CD4-positive, alpha-beta T cell treated with Interleukin-1 beta for 1 hour (primary cell): ENCODE measurements at regions not wholly inside any gene's neighbourhood (a gene's known extent, or its start where the extent isn't known, plus 50 kb on each side); places are given as distances from the start of the nearest gene placed in this dataset.
"Not testable (repeated sequence)": the region's sequence is repeated elsewhere in the genome, so short reads cannot be mapped to it uniquely, and the experiment has no call there.

Experiments
- DNase-seq, 2 donors: peaks; one replicate each; pipeline ENCODE4 v3.0.0-alpha.2; 2020 to 2022

DNA sequence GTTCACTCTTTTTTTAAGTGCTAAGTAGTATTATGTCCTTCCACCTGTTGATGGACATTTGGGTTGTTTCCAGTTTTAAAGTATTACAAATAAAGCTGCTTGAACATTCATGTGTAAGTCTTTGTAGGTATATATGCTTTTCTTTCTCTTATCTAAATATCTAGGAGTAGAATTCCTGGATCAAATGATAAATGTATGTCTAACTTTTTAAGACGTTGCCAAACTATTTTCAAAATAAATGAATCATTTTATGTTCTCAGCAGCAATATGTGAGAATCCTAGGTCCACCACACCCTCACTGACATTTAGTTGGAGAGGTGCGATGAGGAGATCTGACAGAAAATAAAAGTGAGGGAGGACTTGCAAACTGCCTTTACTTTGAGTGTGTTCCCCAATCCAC, 291.7 kb upstream of the UGT8 start:
- DNase-seq = no peak

DNA sequence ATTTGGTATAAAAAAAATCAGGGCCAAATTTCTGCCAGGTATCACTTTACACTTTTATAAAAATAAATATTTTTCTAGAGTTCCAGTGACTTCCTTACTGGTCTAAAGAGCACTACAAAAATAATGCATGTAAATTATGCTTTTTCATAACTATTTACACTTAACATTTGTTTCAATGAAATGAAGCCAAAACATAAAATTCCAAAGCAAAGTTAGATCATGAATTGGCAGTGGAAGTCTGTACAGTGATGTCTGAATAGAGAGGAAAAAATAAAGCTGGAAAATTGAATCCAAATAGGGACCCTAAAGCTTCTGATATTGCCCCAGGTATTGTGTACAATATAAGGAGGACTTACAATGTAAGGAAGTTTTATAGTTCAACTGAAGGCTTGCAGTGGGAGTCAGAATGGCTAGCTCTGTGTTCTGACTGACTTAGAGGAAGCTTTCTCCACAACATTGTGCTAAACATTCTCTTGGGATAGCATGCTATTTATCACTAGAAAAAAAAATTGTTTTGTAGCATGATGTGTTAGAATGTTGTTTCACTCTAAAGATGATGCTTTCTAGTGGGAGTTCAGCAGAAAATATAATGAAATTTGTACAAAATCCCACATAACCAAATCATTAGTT, 288.2 kb upstream of the UGT8 start:
- no peak for DNase-seq

DNA sequence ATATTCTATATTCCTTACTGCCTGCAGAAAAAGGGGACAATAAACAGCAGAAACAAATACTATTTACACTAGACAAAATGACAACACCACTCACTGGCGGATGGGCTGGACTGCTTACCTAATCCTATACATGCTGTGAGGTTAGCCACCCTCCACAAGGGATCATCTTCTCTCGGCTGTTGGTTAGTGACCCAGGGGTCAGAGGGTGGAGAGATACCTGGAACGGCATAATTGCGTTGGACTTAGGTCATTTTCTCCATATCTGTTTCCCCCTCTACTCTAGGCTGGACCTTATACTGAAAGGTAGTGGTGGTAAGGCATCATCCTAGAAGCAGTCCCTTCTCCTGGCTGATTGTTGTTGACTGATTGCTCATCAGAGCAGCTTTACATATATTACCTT, 286.8 kb upstream of the UGT8 start:
- DNase-seq = no peak

DNA sequence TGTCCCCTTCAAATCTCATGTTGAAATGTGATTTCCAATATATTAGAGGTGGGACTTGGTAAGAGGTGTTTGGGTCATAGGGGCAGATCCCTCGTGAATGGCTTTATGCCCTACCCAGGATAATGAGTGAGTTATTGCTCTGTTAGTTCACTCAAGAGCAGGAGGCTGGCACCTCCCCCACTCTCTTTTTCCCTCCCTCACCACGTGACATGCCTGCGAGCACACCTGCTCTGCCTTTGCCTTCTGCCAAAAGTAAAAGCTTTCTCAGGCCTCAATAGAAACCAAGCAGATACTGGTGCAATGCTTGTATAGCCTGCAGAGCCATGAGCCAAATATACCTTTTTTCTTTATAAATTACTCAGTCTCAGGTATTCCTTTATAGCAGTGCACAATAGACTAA, 286.3 kb upstream of the UGT8 start:
- DNase-seq = no peak

DNA sequence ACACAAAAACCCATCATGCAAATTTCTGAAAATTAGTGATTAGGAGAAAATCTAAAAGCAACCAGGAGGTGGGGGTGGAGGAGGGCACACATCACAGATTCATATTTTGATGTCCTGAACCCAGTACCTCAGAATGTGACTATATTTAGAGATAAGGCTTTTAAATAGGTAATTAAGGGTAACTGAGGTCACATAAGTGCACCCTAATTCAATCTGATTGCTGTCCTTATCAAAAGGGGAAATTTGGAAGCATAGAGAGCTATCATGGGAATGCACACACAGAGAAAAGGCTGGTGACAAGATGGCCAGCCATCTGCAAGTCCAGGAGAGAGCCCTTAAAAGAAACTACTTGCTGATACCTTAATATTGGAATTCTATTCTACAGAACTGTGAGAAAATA, 281.8 kb upstream of the UGT8 start:
- DNase-seq = no peak

DNA sequence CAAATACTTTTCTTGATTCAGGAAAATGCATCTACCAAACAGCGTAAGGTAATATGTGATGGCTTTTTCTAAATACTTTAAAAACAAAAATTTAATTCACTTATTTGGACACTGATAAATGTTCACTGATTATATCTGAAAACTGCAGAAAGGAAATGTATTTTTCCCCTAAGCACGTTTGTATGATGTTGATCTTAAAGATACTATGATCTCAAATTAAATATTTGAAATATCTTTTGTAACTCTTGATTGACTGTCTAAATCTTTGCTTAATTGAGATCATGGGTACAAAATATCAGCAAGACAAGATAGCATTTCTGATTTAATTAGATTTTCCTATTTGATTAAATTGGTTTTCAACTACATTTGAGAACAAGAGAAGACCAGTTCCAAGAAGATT, 281.0 kb upstream of the UGT8 start:
- DNase-seq = no peak

DNA sequence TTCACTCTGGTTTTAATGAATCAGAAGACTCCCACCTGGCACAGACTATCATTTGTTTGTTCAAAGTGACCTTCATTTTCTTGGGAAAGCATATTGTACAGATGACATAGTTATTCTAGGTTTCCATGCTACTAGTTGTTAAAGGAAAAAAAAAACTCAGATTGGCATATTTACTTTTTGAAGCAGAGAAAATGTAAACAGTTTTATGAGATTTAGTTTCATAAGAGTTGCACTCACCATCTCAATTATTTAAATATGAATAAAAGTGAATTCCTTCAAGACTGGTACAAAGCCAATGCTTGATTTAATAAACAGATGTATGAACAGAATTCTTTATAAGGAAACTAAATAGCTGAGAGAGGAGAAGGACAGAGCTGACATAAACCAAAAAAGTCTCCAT, 280.3 kb upstream of the UGT8 start:
- no peak for DNase-seq

DNA sequence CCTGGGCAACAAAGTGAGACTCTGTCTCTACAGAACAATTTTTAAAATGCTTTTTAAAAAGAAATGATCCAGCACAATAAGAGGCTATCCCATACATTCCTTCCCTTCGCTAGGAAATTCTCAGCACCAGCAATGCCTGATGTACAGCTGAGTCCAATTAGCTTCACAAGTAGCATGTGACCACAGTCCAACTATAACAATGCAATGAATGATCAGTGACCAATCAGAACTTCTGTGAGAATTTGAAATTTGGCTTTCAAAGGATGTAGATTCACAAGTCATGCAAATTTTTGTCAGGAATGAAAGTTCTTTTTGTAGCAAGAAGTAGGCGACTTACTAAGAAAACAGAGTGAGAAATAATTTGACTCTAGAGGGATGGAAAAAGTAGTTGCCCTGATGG, 278.5 kb upstream of the UGT8 start:
- DNase-seq = no peak

DNA sequence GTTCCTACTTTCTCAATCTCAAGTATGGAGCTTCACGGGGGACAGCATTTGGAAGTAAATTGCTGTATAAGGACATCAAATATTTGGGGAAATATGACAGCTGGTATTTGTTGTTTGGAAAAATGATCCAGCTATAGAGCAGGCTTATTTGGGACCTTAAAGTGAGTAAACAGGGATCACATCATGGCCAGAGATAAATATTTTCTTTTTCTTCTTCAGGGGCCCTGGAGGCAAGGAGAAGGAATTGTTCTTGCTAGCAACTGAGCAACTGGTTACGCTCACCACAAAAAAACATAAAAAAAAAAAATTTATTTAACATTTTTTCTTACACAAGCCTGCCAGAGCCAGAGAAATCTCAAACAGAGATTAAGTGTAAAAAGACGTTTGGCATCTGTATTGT, 277.2 kb upstream of the UGT8 start:
- no peak for DNase-seq

DNA sequence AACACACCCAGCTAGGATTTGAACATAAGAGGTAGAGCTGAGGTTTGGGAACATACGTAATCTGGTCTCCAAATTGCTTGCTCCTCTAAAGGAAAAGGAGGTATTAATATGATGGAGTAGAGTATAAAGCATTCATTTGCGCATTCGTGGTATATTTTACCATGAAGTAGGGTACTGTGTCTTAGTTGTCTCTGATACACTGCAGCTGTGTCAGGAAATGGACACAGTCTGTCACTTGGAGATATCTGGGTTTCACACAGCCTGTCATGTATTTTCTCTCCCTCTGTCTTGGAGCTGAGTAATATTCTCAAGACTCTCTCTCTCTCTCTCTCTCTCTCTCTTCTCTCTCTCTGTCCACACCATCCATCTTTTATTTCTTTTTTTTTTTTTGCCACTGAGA, 274.8 kb upstream of the UGT8 start:
- DNase-seq = no peak

DNA sequence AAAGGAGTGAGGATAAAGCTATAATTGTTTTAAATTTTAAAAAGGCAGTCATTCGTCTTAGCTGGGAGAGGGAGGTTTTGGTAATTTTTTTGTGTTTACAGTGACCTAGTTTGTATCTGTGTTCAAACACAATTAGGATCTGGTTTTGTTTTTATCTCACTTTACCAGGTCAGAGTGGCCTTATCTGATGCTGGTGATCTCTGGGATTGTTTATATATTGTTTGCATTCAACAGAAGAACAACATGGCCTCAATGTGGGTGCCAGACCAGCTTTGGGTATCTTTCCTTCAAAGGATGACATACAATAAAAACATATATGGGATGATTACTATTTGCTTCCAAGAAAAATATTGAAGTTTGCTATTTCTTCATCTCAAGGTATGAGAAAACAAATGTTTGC, 272.2 kb upstream of the UGT8 start:
- DNase-seq = no peak

DNA sequence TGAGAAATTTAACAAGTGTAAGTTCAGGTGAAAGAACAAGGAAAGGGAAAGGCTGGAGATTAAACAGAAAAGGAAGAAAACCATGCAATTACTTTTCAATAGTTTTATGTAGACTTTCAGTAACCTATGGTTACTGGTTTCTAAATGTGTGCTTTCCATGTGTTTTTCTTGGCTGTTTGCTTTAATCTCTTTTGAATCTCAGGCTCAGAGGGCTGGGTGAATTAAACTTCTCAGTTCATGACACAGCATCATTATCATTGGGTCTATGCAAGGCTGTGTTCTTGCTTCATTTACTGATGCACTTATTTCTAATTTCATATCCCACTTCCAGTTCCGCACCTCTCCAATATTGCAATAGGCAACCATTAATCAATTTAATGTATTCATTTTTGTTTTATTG, 266.5 kb upstream of the UGT8 start:
- no peak for DNase-seq

DNA sequence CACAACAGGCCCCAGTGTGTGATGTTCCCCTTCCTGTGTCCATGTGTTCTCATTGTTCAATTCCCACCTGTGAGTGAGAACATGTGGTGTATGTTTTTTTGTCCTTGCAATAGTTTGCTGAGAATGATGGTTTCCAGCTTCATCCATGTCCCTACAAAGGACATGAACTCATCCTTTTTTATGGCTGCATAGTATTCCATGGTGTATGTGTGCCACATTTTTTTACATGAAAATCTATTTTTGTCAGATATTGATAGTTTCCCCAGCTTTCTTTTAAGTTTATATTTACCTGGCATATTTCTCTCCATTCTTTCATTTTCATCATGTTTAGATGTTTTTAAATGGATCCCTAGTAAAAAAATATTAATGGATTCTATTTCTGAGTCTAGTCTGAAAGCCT, 264.2 kb upstream of the UGT8 start:
- not testable (repeated sequence) for DNase-seq

DNA sequence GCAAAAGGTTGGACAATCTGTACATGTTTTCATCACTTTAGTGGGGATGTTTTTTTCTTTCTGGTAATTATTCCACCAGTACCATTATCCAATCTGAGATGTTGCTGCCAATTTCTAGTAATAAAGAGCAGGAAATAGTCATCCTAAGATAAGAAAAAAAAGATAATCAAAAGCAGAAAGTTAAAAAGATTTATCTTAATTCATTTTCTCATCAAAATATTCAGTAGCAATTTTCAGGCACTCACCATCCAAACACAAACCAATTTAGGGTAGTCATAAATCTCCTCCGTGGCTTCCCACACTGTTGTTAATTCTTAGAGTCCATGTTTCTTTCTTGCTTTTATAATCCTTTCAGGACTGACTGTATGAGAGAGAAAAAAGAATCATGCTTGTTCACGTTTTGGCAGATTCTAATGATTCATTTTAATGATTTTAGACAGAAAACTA, 263.7 kb upstream of the UGT8 start:
- DNase-seq = no peak

DNA sequence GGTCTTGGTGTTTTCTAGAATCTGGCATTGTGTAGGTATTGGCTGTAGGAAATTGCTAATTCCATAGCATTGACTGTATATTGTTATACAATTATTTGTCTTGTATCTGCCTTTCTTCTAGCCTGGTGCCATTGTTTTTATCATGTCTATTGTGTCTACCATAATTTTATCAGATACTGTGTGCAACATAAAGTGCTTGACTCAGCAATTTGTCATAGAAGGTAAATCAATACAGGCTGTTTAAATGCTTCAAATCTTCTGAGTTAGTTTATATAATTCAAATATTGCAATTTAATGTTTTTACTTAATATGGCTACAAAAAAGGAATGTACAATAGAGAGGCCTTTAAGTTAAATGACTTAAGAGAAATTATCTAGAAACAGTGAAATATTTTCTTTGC, 263.3 kb upstream of the UGT8 start:
- no peak for DNase-seq

DNA sequence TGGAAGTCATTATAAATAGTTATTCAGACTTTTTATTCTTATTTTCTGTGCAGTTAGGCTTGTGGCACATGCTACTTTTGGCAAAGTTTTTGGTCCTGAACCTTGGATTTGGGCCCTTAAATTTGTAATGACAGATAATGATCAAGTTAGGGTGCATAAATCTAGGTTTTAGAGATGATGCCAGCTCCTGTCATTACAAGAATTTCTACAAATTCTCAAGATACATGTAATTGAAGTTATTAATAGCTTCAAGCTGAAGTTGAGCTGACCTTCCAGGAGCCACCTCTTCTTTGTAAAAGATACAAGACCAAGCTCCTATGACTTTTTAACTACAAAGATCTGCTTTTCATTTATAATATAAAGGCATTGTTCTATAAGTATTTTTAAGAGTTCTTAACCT, 255.6 kb upstream of the UGT8 start:
- no peak for DNase-seq

DNA sequence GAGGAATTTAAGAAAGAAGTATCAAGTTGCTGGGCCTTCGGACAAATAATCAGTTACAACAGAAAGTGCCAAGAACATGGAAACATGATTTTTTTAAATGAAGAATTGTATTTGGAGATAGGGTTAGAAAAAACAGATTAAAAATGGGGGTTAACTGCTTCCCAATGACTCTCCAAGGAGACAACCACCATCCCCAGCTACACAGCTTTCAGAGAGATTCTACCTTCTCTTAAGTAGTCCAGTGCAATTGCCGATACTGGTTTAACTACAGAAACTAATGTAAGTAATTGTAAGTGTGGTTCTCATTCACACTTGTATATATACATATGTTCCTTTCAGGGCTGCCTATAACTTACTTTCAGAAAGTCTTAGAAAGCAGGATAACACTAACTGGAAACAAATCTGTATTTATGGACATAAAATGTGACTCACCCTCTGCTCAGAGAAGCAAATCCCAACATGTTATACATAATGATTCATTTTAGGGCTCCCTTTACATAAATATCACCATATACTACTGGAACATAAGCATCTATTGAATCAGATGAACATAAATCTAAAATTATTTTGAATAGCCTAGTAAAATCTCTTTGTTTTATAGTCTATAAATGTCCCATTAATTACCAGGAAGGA, 248.9 kb upstream of the UGT8 start:
- no peak for DNase-seq

DNA sequence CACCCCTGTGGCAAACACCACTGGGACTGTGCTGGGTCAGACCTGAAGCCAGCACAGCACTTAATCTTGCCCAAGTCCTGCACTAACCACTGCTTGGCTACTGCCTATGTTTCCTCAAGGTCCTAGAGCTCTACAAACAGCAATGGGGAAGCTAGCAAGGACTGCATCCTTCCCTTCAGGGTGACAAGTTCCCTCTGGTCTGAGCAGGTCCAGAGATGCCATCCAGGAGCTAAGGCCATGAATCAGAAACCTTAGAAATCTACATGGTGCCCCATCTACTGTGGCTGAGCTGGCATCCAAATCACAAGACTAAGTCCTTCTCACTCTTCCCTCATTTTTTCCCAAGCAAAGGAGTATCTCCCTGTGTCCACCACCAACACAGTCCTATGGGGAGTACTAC, 239.7 kb upstream of the UGT8 start:
- DNase-seq = no peak

DNA sequence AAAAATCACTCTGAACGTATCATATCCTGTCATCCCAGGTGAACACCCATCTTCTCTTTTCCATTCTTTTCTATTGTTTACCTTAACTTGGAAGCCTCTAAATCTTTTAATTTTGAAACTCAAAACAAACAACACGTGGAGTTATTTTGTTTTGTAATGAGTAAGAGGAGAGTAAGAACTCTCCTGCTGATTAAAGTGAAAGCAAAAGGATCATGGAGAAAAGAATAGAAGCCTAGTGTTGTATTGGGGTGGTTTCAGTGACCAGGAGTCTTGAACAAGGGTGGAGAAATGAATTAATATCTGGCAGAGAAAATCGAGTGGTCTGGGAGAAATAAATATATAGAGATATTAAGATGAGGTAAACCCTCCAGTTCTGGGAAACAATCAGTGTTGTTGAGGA, 237.4 kb upstream of the UGT8 start:
- no peak for DNase-seq

DNA sequence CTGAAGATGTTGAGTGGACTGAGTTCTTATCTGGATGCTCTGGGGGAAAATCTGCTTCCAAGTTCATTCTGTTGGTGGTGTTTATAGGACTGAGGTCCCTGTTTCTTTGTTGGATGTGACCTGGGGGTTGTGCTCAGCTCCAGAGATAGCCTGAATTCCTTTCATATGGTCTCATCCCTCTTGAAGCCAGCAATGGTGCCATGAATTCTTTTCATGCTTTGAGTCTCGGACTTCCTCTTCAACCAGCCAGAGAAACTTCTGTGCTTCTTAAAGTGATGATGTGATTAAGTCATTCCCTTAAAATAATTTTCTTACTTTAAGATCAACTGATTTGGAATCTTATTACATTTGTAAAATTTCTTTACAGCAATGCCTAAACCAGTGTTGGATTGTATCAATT, 233.8 kb upstream of the UGT8 start:
- DNase-seq = no peak

DNA sequence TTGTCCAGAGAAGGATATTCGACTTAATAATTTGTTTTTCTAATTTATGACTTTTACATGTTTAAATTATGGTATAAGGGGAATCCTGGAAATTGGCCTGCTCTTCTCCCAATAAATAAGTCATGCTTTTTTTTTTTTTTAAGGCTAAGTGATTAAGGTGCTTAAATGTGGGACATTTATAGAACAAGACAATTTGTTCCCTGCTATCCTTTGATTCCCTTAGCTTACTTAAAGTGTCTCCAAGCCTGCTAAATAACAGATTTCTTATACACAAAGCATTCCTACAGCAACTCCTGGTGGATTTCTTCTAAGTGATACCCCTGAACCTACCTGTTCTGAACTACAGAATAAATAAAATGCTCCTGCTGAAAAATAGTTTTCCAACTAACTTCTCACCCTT, 233.0 kb upstream of the UGT8 start:
- DNase-seq = no peak

DNA sequence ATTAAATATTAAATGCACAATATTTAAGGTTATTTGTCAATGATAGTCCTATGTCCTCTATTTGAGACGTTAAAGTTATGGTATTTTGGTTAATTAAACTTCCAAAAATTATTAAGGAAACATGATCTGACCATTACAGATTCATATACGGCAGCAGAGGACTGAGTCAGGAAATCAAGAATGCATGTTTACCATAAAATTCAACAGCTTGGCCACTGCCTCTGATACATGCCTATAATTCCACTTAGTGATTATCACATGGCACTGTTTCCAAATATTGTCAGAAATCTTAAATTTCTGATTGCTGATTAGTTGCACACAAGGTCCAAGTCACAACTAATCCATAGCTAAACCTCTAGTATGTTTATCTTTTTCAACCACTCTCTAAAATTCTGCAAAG, 232.2 kb upstream of the UGT8 start:
- no peak for DNase-seq

DNA sequence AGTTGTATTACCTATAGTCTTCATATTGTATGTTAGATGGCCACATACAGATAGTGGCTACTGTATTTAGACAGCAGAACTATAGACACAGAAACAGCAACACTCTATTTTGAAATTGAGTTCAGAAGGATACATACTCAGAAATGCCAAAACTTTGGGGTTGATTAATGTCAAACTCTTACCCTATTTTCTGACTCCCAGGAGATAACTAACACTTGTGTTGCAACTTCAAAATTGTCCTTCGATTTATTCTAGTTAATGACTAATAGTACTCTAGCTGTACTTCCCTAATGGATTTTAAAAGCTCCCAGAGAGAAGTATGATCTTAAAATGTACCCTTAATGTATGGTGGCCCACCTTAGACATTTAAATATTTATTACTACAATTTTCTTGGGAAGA, 229.9 kb upstream of the UGT8 start:
- DNase-seq = no peak

DNA sequence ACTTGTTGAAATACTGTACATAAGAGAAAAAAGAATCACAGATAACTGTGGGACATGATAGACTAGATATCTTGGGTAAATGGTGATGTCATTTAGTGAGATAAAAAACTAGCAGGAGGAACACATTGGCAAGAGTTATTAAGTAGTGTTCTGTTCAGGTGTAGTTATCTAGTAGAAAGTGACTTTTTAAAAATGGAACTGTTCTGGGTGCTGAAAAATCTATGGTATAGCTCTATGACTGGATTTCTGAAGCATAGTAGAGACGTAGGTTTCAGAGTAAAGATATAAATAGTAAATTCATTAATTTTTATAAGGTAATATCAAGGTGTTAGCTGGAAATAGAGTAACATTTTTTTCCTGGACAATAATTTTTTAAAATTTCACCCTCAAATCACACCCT, 225.1 kb upstream of the UGT8 start:
- no peak for DNase-seq

DNA sequence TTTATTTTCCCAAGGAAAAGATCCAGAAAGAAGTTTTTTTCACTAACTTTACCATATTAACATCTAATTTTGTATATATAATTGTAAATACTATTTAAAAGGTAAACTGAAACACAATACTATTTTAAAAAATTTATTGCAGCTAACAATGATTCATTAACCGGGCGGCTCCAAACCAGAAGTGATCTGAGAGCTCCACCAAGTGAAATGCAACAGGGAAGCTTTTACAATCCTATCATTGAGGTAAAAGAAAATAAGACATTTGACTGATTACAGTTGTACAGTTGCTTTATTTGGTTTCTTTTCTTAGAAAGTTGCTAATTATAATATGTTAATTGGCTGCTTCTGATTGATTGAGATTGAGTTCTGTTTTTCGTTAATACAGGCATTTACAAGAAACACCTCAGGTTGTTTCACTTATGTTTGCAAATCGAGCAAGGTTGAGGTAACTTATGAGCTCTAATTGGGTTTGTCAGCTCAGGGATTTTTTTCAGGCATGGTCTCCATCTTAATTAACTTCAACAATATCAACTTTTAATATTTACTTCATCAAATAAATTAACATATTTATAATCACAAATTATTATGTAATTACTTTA, 220.2 kb upstream of the UGT8 start:
- no peak for DNase-seq
